Ovary (tissue), 7 donors: ENCODE measurements at regions not wholly inside any gene's neighbourhood (a gene's known extent, or its start where the extent isn't known, plus 50 kb on each side); places are given as distances from the start of the nearest gene placed in this dataset.

Experiments used
- DNase-seq, 5 donors: peaks; one replicate each; pipeline ENCODE4 v3.0.0-alpha.2; 2019 to 2020
- H3K27ac ChIP-seq, 2 donors: fragments of 200-600 bp; one replicate each; pipeline versions ENCODE4 v1.5.1 to v1.8.0; 2019 to 2022
- H3K27me3 ChIP-seq: fragments of 200-600 bp; one replicate; pipeline ENCODE4 v1.8.0; 2022
- H3K36me3 ChIP-seq: fragments of 200-600 bp; sonication (generic); one replicate; pipeline ENCODE4 v1.5.1; 2019
- H3K4me1 ChIP-seq: one replicate; pipeline ENCODE4 v1.8.1; 2013; ENCODE audit warnings: mild to moderate bottlenecking, moderate library complexity; ENCODE audit not compliant: insufficient read depth
- H3K4me3 ChIP-seq: fragments of 200-600 bp; sonication (generic); one replicate; pipeline ENCODE4 v1.5.1; 2017
- H3K9me3 ChIP-seq, 2 donors: fragments of 200-600 bp in 1 of 2; sonication (generic) in 1 of 2; one replicate each; pipeline versions ENCODE4 v1.5.1 to v1.8.1; 2013 to 2019; ENCODE audit warnings: mild to moderate bottlenecking in 1 of 2, moderate library complexity in 1 of 2
- CTCF ChIP-seq, 3 donors: fragments of 450-650 bp in 2 of 3; fragments of 200-600 bp in 1 of 3; IDR thresholded peaks; one replicate each; pipeline versions ENCODE4 v1.5.1 to v1.8.0; 2016 to 2022; ENCODE audit warnings: antibody characterized with exemption in 3 of 3, mild to moderate bottlenecking in 1 of 3
- EP300 ChIP-seq: sonication (generic); formaldehyde crosslinking; IDR thresholded peaks from one replicate; pipeline ENCODE4 v1.6.1; 2017; ENCODE audit warnings: antibody characterized with exemption
- POLR2A ChIP-seq: fragments of 450-650 bp; IDR thresholded peaks from one replicate; pipeline ENCODE4 v1.6.1; 2017; ENCODE audit warnings: antibody characterized with exemption, mild to moderate bottlenecking, moderate library complexity
- WGBS, 3 donors: extraction: QIAGEN DNeasy Blood & Tissue Kit in 1 of 3; methylation state at CpG; one replicate each; pipeline versions ENCODE4 v1.1.5 to v1.1.7; 2013 to 2017; 5-methylcytosine and 5-hydroxymethylcytosine counted together
- intact Hi-C, 4 donors: fragments of 100-400 bp; cut with DNase I; formaldehyde crosslinking; loops; one replicate each; pipeline versions ENCODE4 v1.11.0 to v1.15.1; 2022 to 2023
- donor health status: DM: no; HTN: no; CAD: no; lungs with moderate emphysema.
- donor health status: DM: no; HTN: no; CAD: no.
- donor health status: Bipolar disorder and iron deficiency.
- donor health status: DM: no; HTN: no; CAD: no.
- donor health status: DM: yes; HTN: yes; CAD: no.

GRCh38 chr2:39523308-39524044 lies 86.4 kb upstream of the MAP4K3 start:
- intact Hi-C loops, result no loop called here
- no peak for DNase-seq
- Histone ChIP-seq H3K27ac (no peak overlapping the region), H3K36me3 (no peaks in the 10 kb centered on the region), H3K9me3 (no peaks in the 10 kb centered on the region), H3K4me3 (no peak overlapping the region), H3K4me1 (no peaks in the 10 kb centered on the region), H3K27me3 (no peaks in the 10 kb centered on the region)
- no peak for TF ChIP-seq POLR2A
- no peak for TF ChIP-seq CTCF (IDR thresholded peaks at IDR 0.05)
- TF ChIP-seq EP300, result no peak
- 48 to 59% (median 57%) methylated on average over 2 of the region's 2 CpGs for WGBS, 3 donors

GRCh38 chr2:39524061-39524460 lies 87.0 kb upstream of the MAP4K3 start:
- WGBS, 3 donors, result 65 to 72% (median 68%) methylated on average over 2 of the region's 2 CpGs
- DNase-seq, result no peak
- Histone ChIP-seq H3K9me3 (no peaks in the 10 kb centered on the region), H3K36me3 (no peaks in the 10 kb centered on the region), H3K27ac (no peak overlapping the region), H3K4me1 (no peaks in the 10 kb centered on the region), H3K4me3 (no peak overlapping the region), H3K27me3 (no peaks in the 10 kb centered on the region)
- TF ChIP-seq POLR2A, result no peak
- no peak for TF ChIP-seq EP300
- TF ChIP-seq CTCF (IDR thresholded peaks at IDR 0.05), result no peak
- intact Hi-C loops, result no loop called here

- Histone ChIP-seq H3K27ac (no peak overlapping the region), H3K36me3 (no peaks in the 10 kb centered on the region), H3K4me1 (no peaks in the 10 kb centered on the region), H3K4me3 (no peak overlapping the region), H3K9me3 (no peaks in the 10 kb centered on the region), H3K27me3 (no peaks in the 10 kb centered on the region)
- WGBS, 3 donors, result 66 to 77% (median 70%) methylated on average over 7 of the region's 7 CpGs
- intact Hi-C loops, result no loop called here
- DNase-seq, result no peak
- TF ChIP-seq EP300 (no peak), CTCF (IDR thresholded peaks at IDR 0.05) (no peak), POLR2A (no peak)
Observed at GRCh38 chr2:39524756-39525635, 87.9 kb upstream of the MAP4K3 start.

GRCh38 chr2:39525636-39526412 lies 88.7 kb upstream of the MAP4K3 start:
- Histone ChIP-seq H3K27me3 (no peaks in the 10 kb centered on the region), H3K9me3 (no peaks in the 10 kb centered on the region), H3K4me3 (no peak overlapping the region), H3K27ac (no peak overlapping the region), H3K36me3 (no peaks in the 10 kb centered on the region), H3K4me1 (no peaks in the 10 kb centered on the region)
- WGBS, 3 donors, result 84 to 92% (median 88%) methylated on average over 7 of the region's 7 CpGs
- intact Hi-C loops, result no loop called here
- DNase-seq, result no peak
- TF ChIP-seq POLR2A (no peak), EP300 (no peak), CTCF (IDR thresholded peaks at IDR 0.05) (no peak)
